Heart left ventricle (tissue), 13 donors: ENCODE measurements at regions not wholly inside any gene's neighbourhood (a gene's known extent, or its start where the extent isn't known, plus 50 kb on each side); places are given as distances from the start of the nearest gene placed in this dataset.

Source experiments
- POLR2A ChIP-seq, 2 donors: fragments of 450-650 bp; IDR thresholded peaks; one replicate each; pipeline ENCODE4 v1.6.1; 2017; ENCODE audit warnings: antibody characterized with exemption in 2 of 2, mild to moderate bottlenecking in 2 of 2, moderate library complexity in 2 of 2
- TF ChIP-seq, protein P1 (sequence below), 12 donors: fragments of 200-600 bp; sonication (generic) in 4 of 12; IDR thresholded peaks; one replicate each; pipeline versions ENCODE4 v1.5.0 to v1.8.0; 2018 to 2022; ENCODE audit warnings: antibody characterized with exemption in 12 of 12, mild to moderate bottlenecking in 5 of 12
- donor health status: ischemic (EF 13 %, LVEDD 7.1; RV severe dilation, severe dysfunction).
- donor health status: DM: no; HTN: yes; CAD: no.
- donor health status: DM: no; HTN: no; CAD: no.
- donor health status: ischemic (EF 25% LVEDD 6.9; RV normal size, moderate dysfunction).
- donor health status: ischemic (EF 25% LVEDD 5.7; RV mildly dilated, moderate dysfunction).
- donor health status: ischemic (EF 35%, LVEDD 5.7; RV mildly dilated, moderate dysfunction).
- donor health status: nonischemic (EF 11% LVEDD 7.7; RV severe dilation, severe dysfunction).
- donor health status: DM: yes; HTN: yes; CAD: no.
- donor health status: PGD.
- donor health status: ischemic (EF 29% LVEDD 5.4; RV normal size, mild dysfunction).
- donor health status: nonischemic (EF 23%, LVEDD 6.1; RV moderate dilation, normal function).

GRCh38 chr13:73572824-73573223 lies 514.0 kb downstream of the KLF5 start:
- TF ChIP-seq POLR2A (IDR thresholded peaks at IDR 0.05), result no peak
- TF ChIP-seq, protein P1, sequence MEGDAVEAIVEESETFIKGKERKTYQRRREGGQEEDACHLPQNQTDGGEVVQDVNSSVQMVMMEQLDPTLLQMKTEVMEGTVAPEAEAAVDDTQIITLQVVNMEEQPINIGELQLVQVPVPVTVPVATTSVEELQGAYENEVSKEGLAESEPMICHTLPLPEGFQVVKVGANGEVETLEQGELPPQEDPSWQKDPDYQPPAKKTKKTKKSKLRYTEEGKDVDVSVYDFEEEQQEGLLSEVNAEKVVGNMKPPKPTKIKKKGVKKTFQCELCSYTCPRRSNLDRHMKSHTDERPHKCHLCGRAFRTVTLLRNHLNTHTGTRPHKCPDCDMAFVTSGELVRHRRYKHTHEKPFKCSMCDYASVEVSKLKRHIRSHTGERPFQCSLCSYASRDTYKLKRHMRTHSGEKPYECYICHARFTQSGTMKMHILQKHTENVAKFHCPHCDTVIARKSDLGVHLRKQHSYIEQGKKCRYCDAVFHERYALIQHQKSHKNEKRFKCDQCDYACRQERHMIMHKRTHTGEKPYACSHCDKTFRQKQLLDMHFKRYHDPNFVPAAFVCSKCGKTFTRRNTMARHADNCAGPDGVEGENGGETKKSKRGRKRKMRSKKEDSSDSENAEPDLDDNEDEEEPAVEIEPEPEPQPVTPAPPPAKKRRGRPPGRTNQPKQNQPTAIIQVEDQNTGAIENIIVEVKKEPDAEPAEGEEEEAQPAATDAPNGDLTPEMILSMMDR (IDR thresholded peaks at IDR 0.05), result no peak
